Non-pigmented ciliary epithelial cell (primary cell): ENCODE measurements at regions not wholly inside any gene's neighbourhood (a gene's known extent, or its start where the extent isn't known, plus 50 kb on each side); places are given as distances from the start of the nearest gene placed in this dataset.

Experiments used
- DNase-seq: peaks from one replicate; pipeline ENCODE4 v3.0.0-alpha.2; 2010; ENCODE audit warnings: low read depth

DNA sequence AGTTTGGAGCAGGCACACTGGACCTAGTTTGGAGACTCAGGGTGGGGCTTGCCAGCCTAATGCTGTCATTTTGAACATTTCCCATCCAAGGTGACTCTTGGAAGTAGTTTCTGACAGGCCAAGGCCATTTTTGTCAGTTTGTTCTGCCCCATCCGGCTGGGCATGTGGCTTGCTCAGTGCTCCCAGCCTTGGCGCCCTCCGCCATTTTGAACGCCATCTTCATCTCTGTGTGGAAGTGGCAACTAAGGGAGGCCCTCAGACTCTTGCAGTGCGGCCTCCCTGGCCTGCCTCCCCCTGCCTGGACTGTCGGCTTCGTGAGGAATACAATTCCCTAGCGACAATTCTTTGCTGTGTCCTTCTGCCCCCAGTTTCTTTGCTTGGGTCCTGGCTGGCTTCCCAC, 150.6 kb upstream of the RGMA start:
- DNase-seq: no peak

DNA sequence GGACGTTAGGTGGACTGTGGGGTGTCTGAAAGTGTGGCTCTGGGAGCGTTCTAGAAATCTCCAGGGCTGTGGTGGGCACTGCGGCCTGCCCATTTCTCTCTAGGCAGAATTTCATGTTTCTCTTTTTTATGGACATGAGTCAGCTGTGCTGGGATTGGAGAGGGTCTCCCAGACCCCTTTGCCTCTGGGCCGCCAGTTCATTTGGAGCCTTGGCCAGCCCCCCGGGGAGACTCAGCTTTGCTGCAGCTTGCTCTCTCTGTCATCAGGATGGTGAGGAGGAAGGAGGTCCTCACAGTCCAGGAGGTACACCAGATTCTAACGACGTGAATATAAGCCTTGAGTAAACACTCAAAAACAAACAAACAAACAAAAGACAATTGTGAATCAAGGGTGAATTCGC, 149.6 kb upstream of the RGMA start:
- no peak for DNase-seq

DNA sequence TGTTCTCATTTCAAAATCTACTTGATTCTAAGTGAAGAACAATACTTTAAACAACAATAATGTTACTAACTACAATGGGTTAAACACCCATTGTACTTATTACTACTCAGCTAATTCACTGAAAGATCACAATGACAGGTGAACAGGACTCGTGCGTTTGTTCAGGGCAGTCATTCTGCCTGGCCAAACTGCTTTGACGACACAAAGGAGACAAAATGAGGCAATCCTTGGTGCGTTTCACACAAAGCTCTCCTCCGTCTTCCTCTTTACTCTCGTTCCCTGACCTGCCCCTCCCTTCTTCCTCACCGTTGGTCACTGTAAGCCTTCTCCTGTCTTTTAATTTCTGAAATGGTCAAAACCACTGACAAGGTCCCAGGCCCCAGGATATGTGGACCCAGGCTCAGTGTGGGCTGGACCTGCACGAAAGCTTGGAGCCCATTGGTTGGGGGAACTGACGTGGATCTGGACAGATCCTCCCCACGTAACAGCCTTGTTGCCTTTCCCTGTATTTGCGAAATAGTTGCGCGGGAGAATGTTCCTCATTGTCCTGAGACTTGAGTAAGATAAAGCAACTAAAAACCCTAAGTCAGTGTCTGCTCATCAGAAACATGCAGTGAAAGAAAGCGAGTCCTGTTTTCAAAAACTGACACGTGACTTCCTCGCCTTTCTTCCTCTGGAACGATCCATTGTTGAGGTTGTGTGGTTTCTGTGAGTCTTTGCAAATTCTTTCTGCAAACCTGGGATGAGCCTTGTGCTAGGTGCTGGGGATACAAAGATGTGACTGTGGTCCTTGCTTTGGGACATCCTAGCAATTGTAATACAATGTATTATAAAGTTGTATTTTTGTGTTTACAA, 147.1 kb upstream of the RGMA start:
- no peak for DNase-seq

DNA sequence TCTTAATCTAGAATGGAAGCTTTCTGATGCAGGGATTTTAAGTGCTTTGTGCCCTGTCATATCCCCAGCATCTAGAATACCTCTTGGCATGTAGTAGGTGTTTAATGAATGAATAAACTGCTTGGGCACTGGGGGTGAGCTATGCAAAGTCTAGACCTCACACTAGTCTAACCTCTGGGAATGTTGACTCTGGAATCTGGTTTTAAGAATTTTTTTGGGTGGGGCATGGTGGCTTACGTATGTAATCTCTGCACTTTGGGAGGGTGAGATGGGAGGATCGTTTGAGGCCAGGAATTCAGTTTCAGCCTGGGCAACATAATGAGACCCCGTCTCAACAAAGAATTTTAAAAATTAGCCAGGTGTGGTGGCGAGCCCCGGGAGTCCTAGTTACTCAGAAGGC, 146.3 kb upstream of the RGMA start:
- no peak for DNase-seq

DNA sequence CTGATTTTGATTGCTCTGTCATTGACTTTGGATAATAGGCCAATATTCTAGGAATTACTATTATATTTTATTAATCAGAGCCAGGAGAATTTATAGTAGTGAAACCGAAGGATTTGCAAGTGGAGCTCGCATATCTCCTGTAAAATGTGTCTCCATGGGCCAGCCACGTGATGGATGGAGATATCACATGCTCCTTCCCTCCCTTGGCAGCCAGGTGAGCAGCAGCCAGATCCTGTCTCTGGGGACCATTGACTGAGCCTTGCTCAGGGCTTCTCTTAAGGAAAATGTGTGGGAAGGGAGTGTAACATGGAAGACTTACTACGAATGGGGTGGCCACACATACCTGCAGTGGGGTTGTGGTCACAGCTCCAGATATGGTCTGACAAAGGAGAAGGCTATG, 144.7 kb upstream of the RGMA start:
- no peak for DNase-seq

DNA sequence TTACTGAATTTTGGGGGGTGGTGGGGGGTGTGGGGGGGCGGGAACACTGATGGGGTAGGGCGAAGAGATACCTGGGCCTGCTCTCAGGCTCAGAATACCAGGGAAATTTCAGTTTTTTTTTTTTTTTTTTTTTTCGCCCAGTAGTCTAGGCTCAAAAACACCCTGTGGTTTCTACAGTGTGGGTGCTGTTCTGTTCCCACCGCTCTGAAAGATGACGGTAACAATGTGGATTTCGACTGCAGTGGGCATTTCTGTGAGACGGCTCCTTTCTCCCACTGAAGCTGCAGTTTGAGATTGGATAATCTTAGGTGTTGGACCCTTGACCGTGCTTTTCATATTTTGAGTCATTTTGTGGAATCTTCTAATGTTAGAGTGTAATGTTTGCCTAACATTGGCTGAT, 143.8 kb upstream of the RGMA start:
- DNase-seq: no peak

DNA sequence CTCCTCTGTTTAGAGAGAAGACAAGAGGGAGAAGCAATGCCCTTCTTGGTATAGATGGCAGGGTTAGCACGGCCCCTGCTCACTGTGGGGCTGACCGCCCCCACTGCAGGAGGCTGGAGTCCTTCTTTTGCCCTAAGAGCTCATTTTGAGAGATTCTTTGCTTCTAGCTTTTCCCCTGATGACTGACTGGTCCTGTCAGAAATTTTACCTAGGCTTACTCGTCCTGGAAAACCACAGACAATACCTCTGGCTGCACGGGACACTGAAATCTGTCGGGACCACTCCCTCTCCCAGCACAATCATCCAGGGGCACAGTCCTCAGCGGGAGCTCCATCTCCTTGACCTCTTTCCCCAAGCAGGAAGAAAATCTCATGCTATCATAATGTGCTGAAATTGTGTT, 143.0 kb upstream of the RGMA start:
- DNase-seq: no peak

DNA sequence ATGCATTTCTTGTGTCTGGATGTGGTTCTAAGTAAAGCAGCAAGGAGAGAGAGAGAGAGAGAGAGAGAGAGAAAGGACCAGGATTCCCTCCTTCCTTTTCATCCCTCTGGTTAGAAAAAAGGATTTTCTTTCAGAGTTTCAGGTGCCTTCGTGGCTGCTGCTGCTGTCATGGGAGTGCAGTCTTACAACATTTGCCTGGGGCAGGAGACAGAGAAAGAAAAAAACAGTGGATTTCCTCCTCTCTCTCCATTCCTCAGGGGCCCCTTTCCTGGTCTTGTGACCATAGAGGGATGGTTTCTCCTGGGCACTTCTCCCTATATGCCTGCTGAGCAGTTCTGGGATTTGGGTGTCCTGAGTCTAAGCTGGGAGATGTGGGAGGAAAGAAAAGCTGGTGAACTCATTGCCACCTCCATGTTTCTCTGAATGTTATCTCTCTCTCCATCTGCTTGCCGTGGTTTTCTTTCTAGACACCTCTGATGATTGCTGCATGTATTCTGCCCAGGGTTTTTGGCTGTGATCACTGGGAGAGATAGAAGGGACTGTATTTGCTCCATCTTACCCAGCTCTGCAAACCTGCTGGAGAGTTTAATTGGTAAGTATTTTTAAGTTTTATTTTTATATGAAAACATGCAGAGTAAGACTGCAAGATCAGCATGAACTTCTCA, 142.4 kb upstream of the RGMA start:
- DNase-seq: no peak

DNA sequence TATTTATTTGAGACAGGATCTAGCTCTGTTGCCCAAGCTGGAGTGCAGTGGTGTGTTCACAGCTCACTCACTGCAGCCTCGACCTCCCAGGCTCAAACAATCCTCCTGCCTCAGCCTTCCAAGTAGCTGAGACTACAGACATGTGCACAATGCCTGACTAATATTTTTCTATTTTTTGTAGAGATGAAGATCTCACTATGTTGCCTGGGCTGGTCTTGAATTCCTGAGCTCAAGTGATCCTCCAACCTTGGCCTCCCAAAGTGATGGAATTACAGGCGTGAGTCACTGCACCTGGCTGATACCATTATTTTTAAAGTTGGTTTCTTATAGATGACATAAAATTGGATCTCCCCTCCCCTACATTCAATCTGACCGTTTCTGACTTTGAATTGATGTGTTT, 139.5 kb upstream of the RGMA start:
- no peak for DNase-seq

DNA sequence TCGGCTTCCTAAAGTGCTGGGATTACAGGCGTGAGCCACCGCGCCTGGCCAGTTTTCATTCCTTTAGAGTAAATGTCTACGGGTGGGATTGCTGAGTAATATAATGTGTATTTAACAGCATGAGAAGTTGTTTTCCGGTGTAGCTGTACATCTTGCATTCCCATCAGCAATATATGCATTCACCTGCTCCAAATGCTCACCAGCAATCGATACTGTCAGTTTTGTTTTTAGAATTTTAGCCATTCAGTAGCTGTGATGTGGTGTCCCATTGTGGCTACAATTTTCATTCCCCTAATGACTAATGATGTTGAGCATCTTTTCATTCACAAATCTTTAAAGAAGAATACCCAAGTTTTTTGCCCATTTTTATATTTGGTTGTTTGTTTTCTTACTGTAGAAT, 134.8 kb upstream of the RGMA start:
- no peak for DNase-seq

DNA sequence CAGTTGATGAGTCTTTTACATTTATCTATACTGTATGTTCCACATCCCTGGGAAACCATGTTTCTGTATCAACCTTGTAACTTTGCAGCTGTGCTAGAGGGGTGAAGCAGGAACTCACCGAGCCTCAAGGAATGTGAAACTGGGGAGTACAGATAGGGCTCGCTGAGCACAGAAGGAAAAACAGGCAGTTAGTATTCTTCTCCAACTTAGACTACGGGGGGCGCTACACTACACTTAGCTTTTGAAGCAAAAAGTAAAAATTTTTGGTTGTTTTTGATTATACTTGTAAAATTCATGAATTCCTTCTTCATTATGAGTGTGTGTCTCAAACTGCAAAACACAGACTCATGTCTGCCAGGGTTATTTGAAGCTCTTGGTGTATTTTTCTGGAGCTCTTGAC, 132.7 kb upstream of the RGMA start:
- DNase-seq: no peak

DNA sequence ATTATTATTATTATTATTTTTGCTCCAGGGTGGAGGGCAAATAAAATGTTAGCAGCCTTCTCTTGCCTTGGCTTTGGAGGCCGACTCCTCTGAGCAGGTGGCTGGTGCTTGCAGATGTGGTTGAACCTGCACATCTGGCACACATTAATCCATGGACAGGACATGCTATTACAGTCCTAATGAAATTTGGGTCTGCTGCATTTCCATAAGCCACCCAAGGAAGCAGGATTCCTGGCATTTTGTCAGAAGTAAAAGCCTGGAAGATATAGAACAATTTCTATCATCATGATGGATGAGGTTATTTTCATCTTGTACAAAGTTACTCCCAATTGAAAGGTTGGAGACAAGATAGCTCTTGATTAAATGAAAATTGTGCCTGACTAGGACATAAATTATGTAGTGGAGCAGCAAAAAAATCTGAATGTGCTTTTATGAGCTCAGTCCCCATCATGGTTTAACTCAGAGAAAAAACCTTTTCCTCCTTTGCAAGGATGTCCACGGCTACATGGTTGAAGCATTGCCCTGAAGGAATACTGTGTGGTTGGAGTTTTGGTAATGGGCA, 130.9 kb upstream of the RGMA start:
- no peak for DNase-seq

DNA sequence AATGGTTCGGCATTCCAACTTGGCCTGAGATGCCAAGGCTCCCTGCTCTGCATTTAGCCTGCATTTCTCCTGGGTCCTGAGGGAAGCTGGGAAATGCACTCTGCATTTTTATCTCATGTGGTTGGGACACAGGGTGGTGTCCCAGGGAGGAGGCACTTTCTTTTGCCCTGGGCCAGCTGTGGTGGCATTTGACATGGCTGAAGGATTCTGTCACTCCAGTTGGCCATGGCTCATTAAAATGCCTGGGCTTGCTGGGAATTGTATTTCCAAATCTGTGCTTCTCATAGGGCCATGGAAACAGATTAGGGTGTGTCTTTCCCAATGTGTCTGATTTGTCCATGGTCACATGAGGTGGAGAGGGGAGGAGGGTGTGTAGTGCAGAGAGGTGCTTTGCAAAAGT, 128.3 kb upstream of the RGMA start:
- DNase-seq: no peak

DNA sequence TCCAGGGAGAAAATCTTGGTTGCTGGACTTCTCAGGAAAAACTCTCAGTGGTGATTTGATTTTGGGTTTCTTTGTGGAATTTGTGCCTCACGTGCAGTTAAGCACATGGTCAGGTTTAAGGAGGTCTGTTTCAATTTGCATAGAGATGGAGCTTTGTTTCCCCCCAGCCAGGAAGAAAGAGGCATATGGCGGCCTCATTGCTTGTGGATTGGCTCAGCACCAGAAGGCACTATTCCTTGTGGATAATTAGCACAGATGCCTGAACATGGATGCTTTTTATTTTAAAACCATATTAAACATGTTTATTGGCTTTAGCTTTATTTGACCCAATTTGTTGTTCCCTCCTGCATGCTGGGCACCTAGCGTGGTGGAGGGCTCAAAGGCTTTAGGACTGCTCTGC, 125.1 kb upstream of the RGMA start:
- DNase-seq: no peak

DNA sequence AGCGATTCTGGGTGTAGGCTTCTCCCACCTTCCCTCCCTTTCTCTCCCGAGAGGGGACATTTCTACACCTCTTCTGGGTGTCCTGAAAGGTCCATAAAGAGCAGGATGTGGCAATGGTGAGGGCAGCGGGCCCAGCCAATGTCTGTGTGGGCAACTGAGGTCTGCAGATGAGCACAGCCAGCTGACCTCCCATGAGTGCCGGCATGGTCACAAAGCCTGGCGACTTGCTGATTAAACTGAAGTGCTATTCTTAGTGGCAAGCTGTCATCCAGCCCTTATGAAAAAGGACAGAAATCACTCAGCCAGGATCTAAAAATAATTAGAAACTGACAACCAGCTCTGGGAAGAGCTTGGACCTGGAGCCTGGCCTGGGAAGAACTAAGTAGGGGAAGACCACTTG, 124.3 kb upstream of the RGMA start:
- no peak for DNase-seq

DNA sequence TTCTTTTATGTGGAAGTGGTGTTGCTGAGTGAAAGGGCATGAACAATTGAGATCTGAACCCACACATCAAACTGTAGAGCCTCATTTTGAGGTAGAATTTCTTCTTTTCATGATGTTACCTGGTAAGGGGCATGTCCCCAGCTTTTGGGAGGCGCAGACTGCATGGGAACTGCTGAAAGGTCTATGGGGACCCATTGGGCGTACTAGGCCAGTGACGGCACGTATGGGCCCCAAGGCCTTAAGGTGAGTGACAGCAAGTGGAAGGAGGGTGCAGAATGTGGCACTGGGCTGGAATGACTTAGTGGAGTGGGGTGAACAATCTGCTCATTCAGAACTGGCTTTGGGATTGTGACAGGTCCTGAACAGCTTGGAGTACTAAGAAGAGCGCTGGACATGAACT, 123.6 kb upstream of the RGMA start:
- DNase-seq: no peak

DNA sequence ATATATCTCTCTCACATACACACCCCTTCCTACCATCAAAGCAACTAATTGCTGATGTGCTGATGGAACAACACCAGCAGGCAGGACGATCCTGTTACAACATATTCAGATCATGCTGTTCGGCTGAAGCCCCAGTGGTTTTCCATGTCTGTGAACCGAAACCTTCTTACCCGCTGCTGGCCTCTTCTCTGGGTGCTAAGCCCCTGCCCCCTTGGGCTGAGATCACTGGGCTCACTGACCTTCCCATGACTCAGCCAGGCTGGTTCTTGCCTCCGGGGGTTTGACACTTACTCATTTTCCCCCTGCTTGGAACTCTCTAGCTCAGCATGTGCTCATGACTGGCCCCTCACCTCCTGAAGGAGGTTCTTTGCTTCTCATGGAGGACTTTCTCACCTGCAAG, 122.0 kb upstream of the RGMA start:
- DNase-seq: no peak

DNA sequence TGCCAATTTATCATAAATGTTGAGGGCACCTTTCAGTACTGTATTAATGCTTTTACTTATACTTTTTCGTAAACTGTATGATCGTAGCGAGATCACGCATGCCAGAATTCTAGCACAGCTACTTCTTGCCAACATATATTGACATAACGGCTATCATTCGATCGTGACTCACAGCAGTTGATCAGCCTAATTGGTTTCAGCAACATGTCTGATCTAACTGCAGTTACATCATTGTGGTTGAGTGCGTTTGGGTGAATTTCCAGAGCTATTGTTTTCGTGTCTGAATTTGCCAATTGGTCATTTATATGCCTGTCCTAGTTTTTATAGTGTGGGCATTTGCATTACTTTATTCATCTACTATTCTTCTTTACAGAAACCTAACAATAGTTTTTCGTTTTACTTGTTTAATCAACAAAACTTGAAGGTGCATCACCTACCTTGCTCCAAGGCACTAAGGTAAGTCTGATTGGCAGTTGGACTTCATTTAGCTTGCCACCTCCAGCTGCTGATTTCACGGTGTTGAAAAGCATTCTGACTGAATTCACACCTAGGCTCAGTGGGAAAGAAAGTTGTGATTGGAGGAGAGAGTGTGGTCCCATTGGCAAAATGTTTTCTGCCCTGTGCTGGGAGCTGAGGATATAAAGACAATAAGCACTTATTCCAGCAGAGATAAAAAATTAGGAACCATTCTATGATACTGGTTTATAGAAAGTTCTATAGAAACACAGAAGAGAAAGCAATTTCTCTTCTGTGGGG, 120.9 kb upstream of the RGMA start:
- no peak for DNase-seq

DNA sequence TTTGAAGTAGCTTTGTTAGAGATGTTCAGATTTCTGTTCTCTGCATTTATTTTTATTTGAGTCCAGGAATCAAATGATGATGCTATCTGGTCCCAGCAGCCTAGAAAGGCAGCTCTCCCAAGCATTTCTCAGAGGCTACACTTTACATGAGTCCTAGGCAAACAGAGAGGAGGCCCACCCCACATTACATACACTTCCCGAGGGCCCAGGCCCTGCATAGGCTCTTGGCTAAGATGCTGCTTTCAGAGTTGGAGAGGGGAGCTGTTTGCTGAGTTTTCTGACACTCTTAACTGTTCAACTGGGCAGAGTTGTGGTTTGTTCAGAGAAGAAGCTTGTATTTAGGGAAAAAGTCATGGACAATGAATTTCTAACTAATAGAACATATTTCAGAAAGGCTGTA, 117.9 kb upstream of the RGMA start:
- DNase-seq: no peak

DNA sequence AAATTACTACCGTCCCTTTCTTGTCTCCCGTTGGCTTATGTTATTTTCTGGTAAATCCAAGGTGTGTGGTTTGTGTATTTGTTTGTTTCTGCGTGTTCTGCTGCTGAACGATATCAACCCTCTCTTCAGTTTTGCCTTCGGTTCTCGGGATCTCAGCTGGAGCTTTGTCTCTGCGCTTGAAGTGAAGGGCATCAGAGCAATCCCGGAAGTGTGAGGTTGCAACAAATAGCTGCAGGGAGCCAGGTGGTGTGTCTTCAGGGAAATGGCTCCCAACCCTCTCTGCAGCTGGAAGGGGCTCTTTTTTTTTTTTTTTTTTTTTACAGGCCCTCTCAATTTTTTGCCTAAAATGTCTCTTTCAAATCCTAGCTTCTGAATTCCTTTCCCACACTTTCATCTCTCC, 116.4 kb upstream of the RGMA start:
- DNase-seq: no peak

DNA sequence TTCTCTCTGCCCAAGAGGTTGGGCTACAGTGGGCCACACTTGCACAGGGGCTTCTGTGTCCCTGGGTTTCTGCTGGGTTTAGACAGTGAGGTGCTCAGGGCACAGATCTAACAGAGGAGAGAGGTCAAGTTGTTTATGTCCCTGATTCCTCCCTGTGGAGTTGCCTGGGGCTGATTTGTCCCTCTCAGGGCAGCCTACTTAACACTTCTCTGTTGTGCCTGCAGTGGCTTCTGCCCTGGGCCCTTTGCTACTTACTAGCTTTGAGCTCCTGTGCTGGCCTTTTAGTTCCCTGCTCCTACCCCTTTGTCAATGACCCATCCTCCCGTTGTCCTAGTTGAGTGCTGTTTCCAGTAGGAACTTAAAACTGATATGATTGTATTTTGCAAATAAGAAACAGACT, 114.0 kb upstream of the RGMA start:
- DNase-seq: no peak

DNA sequence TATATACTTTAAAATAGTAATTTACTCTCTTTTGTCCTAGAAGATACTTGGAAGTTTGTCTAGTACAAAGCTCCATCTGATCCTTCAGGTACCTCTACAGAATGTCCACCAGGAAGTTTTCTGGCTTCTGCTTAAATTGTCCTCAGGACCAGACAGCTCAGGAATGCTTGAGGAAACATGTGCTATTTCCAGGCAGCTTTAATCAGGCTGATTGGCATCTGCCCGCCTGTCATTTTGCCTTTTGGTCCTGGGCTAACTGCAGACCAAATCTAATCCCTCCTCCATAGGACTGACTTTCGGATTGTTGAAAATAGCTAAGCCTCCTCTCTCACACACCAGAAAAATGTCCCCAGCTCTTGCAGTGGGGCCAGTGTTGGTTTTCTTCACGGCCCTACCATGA, 113.4 kb upstream of the RGMA start:
- no peak for DNase-seq

DNA sequence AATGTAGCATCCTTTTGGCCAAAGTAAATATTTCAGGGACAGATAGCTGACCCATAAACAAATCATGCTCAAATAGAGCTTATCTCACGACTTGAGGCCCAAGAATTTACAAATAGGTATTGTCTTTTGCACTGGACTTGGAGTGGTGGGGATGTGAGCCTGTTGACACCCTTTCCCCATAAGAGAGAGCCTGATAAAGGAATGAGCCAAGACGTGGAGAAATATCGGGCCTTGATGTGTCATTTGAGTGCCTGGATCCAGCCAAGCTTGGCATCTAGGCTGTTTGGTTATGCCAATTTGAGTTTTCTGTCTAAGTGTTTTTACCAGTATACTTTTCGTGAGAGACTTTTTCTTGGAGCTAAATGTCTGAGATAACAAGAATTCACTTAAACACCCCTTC, 112.9 kb upstream of the RGMA start:
- no peak for DNase-seq
